ENCODE measurements at regions not wholly inside any gene's neighbourhood (a gene's known extent, or its start where the extent isn't known, plus 50 kb on each side); places are given as distances from the start of the nearest gene placed in this dataset.
"Not testable (repeated sequence)": the region's sequence is repeated elsewhere in the genome, so short reads cannot be mapped to it uniquely, and the experiment has no call there.

GRCh38 chr21:20276377-20276776 lies 721.8 kb upstream of the NCAM2 start:
- H3K4me3 ChIP-seq (ENCODE audit: low read depth, low read length) = no peak overlapping the region
- DNase-seq (ENCODE audit: low read depth) = no peak
- no peak for TF ChIP-seq CTCF (conservative IDR thresholded peaks at IDR 0.05; ENCODE audit: low read depth, low read length)

- no peak for TF ChIP-seq CTCF (conservative IDR thresholded peaks at IDR 0.05; ENCODE audit: low read depth, low read length)
- no peak overlapping the region for H3K4me3 ChIP-seq (ENCODE audit: low read depth, low read length)
- no peak for DNase-seq (ENCODE audit: low read depth)
These were observed 721.3 kb upstream of the NCAM2 start for GRCh38 chr21:20276954-20277353.

GRCh38 chr21:20283836-20284235 lies 714.4 kb upstream of the NCAM2 start:
- no peak for TF ChIP-seq CTCF (conservative IDR thresholded peaks at IDR 0.05; ENCODE audit: low read depth, low read length)
- H3K4me3 ChIP-seq (ENCODE audit: low read depth, low read length) = no peak overlapping the region
- DNase-seq (ENCODE audit: low read depth) = no peak

GRCh38 chr21:20292280-20292679 lies 705.9 kb upstream of the NCAM2 start:
- no peak for DNase-seq (ENCODE audit: low read depth)
- no peak for TF ChIP-seq CTCF (conservative IDR thresholded peaks at IDR 0.05; ENCODE audit: low read depth, low read length)
- no peak overlapping the region for H3K4me3 ChIP-seq (ENCODE audit: low read depth, low read length)

GRCh38 chr21:20292854-20293253 lies 705.4 kb upstream of the NCAM2 start:
- H3K4me3 ChIP-seq (ENCODE audit: low read depth, low read length); DNase-seq (ENCODE audit: low read depth): not testable (repeated sequence)

- TF ChIP-seq CTCF (conservative IDR thresholded peaks at IDR 0.05; ENCODE audit: low read depth, low read length) = no peak
- H3K4me3 ChIP-seq (ENCODE audit: low read depth, low read length) = no peak overlapping the region
- no peak for DNase-seq (ENCODE audit: low read depth)
These were observed 696.8 kb upstream of the NCAM2 start for GRCh38 chr21:20301395-20301794.

- TF ChIP-seq CTCF (conservative IDR thresholded peaks at IDR 0.05; ENCODE audit: low read depth, low read length) = no peak
- DNase-seq (ENCODE audit: low read depth) = no peak
- H3K4me3 ChIP-seq (ENCODE audit: low read depth, low read length) = no peak overlapping the region
These were observed 696.1 kb upstream of the NCAM2 start for GRCh38 chr21:20302084-20302483.

GRCh38 chr21:20306836-20307235 lies 691.4 kb upstream of the NCAM2 start:
- DNase-seq (ENCODE audit: low read depth) = no peak
- TF ChIP-seq CTCF (conservative IDR thresholded peaks at IDR 0.05; ENCODE audit: low read depth, low read length) = no peak
- no peak overlapping the region for H3K4me3 ChIP-seq (ENCODE audit: low read depth, low read length)

Measured in epithelial cell of proximal tubule (primary cell).